ENCODE measurements at regions not wholly inside any gene's neighbourhood (a gene's known extent, or its start where the extent isn't known, plus 50 kb on each side); places are given as distances from the start of the nearest gene placed in this dataset.
"Not testable (repeated sequence)": the region's sequence is repeated elsewhere in the genome, so short reads cannot be mapped to it uniquely, and the experiment has no call there.

DNA sequence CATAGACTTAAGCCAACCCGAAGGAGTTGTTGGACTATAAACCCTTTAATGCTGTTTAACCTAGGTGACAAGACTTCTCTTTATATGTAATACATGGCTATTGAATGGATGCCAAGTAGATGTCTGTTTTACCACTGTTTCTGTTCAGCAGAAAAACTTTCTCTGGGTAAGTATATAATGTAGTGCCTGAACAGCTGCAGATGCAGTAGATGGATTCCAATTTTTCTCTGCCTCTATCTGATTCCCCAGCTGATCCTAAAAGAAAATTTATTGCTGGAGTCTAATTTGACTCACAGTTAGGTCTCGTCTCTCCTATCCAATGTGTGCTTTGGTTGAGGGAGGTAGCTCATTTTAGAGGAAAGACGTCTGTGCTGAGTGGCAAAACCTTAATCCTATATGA is 256.5 kb upstream of the CBLB start:
- no peaks in the 10 kb centered on the region for H3K9me3 ChIP-seq (ENCODE audit: control insufficient read depth, low read length, poor library complexity, severe bottlenecking)
- H3K4me3 Mint-ChIP-seq, result no peak overlapping the region
- no peaks in the 10 kb centered on the region for H3K36me3 Mint-ChIP-seq (ENCODE audit: low read depth)
- ATAC-seq, result no peak
- peaks cover 5% of the 10 kb centered on the region for H3K27me3 Mint-ChIP-seq
- H3K27ac Mint-ChIP-seq, result no peak overlapping the region
- peaks cover 3% of the 10 kb centered on the region for H3K4me1 Mint-ChIP-seq
- no peak for DNase-seq

DNA sequence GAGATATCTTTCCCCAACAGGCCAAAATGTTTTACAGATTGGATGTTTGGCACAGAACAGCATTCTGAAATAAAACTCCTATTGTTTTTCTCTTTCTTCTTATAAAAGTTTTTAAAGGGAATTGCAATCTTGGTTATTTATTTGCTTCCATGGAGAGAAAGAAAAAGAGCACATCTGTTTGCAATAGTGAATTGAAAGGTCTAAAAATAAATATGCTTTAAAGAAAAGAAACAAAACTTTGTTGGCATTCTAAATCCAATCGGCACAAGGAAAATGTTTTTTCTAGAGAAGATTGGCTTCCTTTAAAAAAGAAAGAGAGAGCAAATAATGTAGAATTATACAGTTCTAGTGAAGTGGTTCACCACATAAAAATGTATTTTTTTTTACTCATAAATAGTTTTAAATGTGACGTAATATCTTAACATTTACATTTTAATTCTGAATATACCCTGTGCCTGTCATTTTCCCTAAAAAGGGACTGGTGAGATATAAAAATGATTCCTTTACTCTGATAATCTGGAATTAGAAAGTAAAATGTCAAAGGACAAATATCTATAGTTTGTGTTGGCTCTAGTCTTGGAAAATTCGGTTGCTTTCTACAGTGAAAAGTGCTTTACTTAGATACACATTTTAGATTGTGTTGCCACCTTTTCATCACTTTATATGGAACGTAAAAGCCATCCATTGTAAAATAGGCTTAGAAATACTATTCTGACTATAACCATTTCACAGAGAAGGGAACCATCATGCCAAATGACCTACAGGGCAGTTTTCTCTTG is 257.4 kb upstream of the CBLB start:
- H3K9me3 ChIP-seq (ENCODE audit: control insufficient read depth, low read length, poor library complexity, severe bottlenecking), result no peaks in the 10 kb centered on the region
- peaks cover 5% of the 10 kb centered on the region for H3K27me3 Mint-ChIP-seq
- no peak overlapping the region for H3K4me3 Mint-ChIP-seq
- peaks cover 7% of the 10 kb centered on the region for H3K4me1 Mint-ChIP-seq
- H3K27ac Mint-ChIP-seq, result no peak overlapping the region
- ATAC-seq (no peak), DNase-seq (no peak)
- no peaks in the 10 kb centered on the region for H3K36me3 Mint-ChIP-seq (ENCODE audit: low read depth)

DNA sequence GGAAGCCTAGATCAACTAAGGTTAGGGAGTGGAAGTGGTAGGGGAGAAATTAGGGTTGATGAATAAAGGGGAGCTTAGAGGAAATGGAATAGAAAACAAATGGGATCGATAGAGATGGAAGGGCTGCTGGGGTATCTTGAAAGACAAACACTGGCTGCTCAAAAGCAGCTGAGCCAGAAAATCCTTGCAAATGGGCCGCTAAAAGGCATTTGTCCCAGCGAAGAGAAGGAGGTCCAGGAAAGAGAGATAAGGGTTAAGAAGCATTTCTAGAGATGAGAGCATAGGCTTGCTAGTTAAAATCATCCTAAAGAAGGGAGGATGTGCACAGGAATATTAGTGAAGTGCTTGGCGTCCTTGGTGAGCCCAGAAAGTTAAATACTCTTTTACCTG is 258.0 kb upstream of the CBLB start:
- Mint-ChIP-seq H3K27me3 (peaks cover 5% of the 10 kb centered on the region), H3K27ac (no peak overlapping the region), H3K4me1 (peaks cover 7% of the 10 kb centered on the region), H3K4me3 (no peak overlapping the region), H3K36me3 (ENCODE audit: low read depth) (no peaks in the 10 kb centered on the region)
- H3K9me3 ChIP-seq (ENCODE audit: control insufficient read depth, low read length, poor library complexity, severe bottlenecking), result no peaks in the 10 kb centered on the region
- no peak for ATAC-seq
- no peak for DNase-seq

DNA sequence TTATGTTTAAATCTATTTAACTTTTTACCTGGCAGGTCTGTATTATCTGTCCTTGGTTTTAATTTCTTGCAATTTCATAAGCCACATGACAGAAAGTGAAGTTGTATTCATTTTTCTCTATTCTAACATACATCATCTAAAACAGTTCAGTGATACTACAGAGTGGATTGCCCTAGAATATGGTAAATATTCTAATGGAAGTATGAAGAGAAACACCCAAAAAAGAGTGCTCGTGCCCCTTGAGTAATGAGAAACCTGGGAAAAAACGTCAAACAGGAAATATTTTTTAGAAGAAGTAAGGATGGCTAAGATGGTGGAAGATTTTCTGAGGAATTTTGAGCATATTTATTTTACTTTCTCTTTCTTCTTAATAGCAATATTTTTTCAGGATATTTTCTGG is 261.1 kb upstream of the CBLB start:
- Mint-ChIP-seq H3K4me3 (no peak overlapping the region), H3K36me3 (ENCODE audit: low read depth) (no peaks in the 10 kb centered on the region), H3K4me1 (peaks cover 7% of the 10 kb centered on the region), H3K27ac (no peak overlapping the region), H3K27me3 (no peaks in the 10 kb centered on the region)
- DNase-seq (no peak), ATAC-seq (no peak)
- no peaks in the 10 kb centered on the region for H3K9me3 ChIP-seq (ENCODE audit: control insufficient read depth, low read length, poor library complexity, severe bottlenecking)

DNA sequence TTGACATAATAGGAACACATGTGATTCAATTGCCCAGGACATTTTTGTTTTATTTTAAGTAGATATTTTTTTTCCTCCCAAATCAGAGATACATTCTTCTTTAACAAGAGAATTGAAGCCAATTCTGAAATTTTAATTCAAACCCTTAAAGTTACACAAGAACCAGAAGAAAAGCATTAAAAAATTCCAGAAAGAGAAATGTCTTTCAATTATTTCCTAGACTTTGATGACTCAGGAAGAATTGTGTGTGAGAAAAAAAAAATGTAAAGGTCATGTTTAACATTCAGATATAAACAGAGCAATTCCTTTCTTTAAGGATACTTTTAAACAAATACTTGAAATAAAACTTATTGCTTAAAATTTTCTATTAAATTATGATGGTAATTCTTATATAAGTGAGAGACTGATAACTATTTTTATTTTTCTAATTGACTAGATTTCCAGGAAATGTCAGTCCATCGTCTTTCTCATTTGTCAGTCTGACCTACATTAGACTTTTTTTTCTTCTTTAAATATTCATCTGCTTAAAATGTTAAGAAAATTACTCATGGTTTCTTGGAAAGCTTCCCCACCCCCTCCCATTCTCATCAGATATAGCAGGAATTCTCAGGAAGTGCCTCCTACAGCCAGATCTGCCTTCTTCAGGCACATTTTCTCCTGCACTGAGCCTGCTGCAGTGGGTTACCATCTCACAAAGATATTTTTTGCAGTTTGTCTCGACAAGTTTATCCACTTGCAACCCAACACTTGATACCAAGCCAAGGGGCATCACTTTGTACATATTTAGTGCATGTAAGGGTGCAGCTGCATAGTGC is 261.8 kb upstream of the CBLB start:
- ATAC-seq (no peak), DNase-seq (no peak)
- Mint-ChIP-seq H3K27ac (no peak overlapping the region), H3K36me3 (ENCODE audit: low read depth) (no peaks in the 10 kb centered on the region), H3K4me3 (no peak overlapping the region), H3K4me1 (peaks cover 7% of the 10 kb centered on the region), H3K27me3 (no peaks in the 10 kb centered on the region)
- H3K9me3 ChIP-seq (ENCODE audit: control insufficient read depth, low read length, poor library complexity, severe bottlenecking), result no peaks in the 10 kb centered on the region

DNA sequence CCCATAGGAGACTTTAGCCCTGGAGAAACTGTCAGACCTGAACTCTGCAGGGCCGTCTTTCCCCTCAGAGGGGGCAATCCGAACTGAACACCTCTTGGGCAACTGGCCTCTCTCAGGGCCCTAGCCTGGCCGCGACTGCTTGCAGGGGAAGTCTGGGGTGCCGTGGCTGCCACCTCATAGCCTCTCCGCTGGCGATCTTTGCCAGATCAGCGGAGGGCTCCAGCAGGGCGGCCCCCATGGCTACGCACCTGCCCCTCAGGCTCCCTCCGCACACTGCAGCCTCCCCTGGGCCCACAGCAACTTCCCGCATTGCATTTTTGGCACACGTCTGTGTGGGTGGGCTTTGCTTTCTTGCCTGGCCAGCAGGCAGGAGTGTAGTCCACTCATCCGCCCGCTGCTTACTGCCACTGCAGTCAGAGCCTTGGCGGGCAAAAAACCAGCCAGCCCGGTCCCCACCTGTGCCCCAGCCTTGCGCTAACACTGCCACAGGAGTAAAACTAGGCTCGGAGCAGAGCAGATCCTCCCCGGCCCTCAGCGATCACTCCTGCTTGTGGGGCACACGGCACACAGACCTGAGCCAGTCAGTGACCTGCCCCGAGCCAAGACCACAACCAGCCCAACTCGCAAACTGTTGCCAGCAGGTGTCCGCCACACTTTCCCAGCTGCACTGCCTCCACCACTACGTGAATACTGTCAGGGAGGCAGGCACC is 266.8 kb upstream of the CBLB start:
- ATAC-seq (no peak), DNase-seq (no peak)
- no peaks in the 10 kb centered on the region for H3K9me3 ChIP-seq (ENCODE audit: control insufficient read depth, low read length, poor library complexity, severe bottlenecking)
- Mint-ChIP-seq H3K27ac (no peak overlapping the region), H3K36me3 (ENCODE audit: low read depth) (no peaks in the 10 kb centered on the region), H3K4me1 (peaks cover 6% of the 10 kb centered on the region), H3K4me3 (no peak overlapping the region), H3K27me3 (no peaks in the 10 kb centered on the region)

DNA sequence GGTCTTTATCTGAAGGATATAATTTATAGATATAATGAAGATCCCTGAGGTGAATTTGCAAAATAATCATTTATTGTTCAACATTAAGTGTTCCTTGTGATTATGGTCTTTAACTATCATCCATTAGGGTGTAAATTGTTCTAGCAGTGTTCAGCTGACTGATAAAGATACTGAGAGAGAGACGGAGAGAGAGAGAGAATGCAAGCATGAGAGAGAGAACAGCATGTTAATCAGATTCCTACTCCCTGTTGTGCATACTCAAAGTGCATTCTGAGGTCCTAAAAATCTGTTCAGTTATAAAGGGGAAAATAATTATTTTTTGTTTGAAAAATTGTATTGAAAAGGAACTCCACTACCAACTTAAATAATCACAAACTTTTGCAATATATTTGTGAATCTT is 271.0 kb upstream of the CBLB start:
- Mint-ChIP-seq H3K27ac (no peak overlapping the region), H3K4me1 (peaks cover 8% of the 10 kb centered on the region), H3K36me3 (ENCODE audit: low read depth) (no peaks in the 10 kb centered on the region), H3K4me3 (no peak overlapping the region), H3K27me3 (no peaks in the 10 kb centered on the region)
- no peaks in the 10 kb centered on the region for H3K9me3 ChIP-seq (ENCODE audit: control insufficient read depth, low read length, poor library complexity, severe bottlenecking)
- DNase-seq (no peak), ATAC-seq (no peak)

DNA sequence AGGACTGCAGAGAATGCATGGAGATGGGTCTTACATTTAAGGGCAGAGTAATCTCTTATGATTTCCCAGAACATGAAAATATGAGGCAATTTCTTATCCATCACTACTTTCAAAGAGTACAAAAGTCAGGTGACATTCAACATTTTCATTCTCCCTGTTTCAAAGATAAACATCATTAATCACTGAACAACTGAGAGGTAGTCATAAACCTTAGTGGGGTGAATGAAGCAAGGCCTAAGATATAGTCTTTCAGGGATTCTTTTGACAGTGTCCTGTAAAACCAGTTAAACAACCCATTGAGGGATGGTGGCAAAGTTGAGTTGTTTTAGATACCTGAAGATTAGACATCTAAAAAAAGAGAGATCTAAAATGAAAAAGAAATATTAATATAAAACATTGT is 271.6 kb upstream of the CBLB start:
- ATAC-seq (no peak), DNase-seq (no peak)
- H3K36me3 Mint-ChIP-seq (ENCODE audit: low read depth), result no peaks in the 10 kb centered on the region
- peaks cover 8% of the 10 kb centered on the region for H3K4me1 Mint-ChIP-seq
- no peaks in the 10 kb centered on the region for H3K9me3 ChIP-seq (ENCODE audit: control insufficient read depth, low read length, poor library complexity, severe bottlenecking)
- H3K4me3 Mint-ChIP-seq, result no peak overlapping the region
- H3K27me3 Mint-ChIP-seq, result no peaks in the 10 kb centered on the region
- H3K27ac Mint-ChIP-seq, result no peak overlapping the region

DNA sequence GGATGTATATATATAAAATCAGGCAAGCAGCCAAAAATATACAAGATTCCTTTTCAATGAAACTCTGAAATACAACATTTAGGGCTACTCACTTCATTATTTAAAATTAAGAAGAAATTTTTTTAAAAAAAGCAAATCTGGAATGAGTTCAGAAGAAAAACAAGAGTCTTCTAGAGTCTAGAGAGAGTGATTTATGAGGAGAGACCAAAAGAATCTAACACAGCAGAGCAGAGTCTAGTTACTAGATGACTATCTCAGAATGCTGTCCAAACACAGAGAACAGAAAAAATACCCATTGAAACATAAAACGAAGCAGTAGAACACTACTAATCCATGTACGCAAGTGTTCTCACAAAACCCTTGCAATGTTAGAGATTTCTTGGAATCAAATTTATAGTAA is 275.2 kb upstream of the CBLB start:
- DNase-seq, result no peak
- Mint-ChIP-seq H3K36me3 (ENCODE audit: low read depth) (no peaks in the 10 kb centered on the region), H3K27ac (no peak overlapping the region), H3K27me3 (no peaks in the 10 kb centered on the region), H3K4me1 (peaks cover 8% of the 10 kb centered on the region), H3K4me3 (no peak overlapping the region)
- no peaks in the 10 kb centered on the region for H3K9me3 ChIP-seq (ENCODE audit: control insufficient read depth, low read length, poor library complexity, severe bottlenecking)
- ATAC-seq, result no peak

DNA sequence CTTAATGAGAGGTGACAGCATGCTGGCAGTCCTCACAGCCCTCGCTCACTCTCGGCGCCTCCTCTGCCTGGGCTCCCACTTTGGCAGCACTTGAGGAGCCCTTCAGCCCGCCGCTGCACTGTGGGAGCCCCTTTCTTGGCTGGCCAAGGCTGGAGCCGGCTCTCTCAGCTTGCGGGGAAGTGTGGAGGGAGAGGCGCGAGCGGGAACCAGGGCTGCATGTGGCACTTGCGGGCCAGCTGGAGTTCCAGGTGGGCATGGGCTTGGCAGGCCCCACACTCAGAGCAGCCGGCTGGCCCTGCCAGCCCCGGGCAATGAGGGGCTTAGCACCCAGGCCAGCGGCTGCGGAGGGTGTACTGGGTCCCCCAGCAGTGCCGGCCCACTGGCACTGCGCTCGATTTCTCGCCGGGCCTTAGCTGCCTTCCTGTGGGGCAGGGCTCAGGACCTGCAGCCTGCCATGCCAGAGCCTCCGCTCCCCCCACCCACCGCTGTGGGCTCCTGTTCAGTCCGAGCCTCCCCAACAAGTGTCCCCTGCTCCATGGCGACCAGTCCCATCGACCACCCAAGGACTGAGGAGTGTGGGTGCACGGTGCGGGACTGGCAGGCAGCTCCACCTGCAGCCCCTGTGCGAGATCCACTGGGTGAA is 279.7 kb upstream of the CBLB start:
- H3K4me1 Mint-ChIP-seq; DNase-seq; ATAC-seq; H3K36me3 Mint-ChIP-seq (ENCODE audit: low read depth); H3K27me3 Mint-ChIP-seq; H3K27ac Mint-ChIP-seq; H3K4me3 Mint-ChIP-seq; H3K9me3 ChIP-seq (ENCODE audit: control insufficient read depth, low read length, poor library complexity, severe bottlenecking): not testable (repeated sequence)

DNA sequence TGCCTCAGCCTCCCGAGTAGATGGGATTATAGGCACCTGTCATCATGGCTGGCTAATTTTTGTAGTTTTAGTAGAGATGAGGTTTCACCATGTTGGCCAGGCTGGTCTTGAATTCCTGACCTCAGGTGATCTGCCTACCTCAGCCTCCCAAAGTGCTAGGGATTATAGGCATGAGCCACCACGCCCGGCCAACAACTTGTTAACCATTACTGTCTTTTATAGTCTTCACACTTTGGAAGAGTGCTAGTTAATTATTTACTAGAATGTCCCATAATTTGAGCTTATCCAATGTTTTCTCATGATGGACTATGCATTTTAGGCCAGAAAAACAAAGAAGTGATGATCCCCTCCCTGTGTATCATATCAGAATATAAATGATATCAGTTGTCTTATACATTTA is 288.6 kb upstream of the CBLB start:
- Mint-ChIP-seq H3K4me3 (no peak overlapping the region), H3K4me1 (no peaks in the 10 kb centered on the region), H3K27me3 (no peaks in the 10 kb centered on the region), H3K36me3 (ENCODE audit: low read depth) (no peaks in the 10 kb centered on the region), H3K27ac (no peak overlapping the region)
- ATAC-seq, result no peak
- H3K9me3 ChIP-seq (ENCODE audit: control insufficient read depth, low read length, poor library complexity, severe bottlenecking), result no peaks in the 10 kb centered on the region
- DNase-seq, result no peak

DNA sequence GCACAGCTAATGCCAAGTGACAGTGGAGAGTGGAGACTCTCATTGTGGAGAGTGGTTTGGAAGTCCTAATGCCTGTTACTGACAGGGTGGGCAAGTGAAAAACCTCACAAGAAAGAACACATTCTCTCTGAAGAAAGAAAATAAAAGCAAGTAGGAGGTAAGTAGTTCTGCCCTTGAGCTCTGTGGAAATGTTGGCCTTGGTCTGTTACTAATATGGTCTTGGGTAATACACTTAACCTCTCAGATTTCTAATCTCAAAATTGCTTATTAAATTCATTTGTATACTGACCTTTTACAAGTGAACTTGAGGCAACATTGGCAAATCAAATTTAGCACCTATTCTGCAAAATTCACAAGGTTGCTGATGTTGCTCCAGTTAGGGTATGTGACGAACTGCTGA is 291.6 kb upstream of the CBLB start:
- Mint-ChIP-seq H3K4me3 (no peak overlapping the region), H3K27ac (no peak overlapping the region), H3K4me1 (no peaks in the 10 kb centered on the region), H3K27me3 (no peaks in the 10 kb centered on the region), H3K36me3 (ENCODE audit: low read depth) (no peaks in the 10 kb centered on the region)
- ATAC-seq, result no peak
- DNase-seq, result no peak
- no peaks in the 10 kb centered on the region for H3K9me3 ChIP-seq (ENCODE audit: control insufficient read depth, low read length, poor library complexity, severe bottlenecking)

DNA sequence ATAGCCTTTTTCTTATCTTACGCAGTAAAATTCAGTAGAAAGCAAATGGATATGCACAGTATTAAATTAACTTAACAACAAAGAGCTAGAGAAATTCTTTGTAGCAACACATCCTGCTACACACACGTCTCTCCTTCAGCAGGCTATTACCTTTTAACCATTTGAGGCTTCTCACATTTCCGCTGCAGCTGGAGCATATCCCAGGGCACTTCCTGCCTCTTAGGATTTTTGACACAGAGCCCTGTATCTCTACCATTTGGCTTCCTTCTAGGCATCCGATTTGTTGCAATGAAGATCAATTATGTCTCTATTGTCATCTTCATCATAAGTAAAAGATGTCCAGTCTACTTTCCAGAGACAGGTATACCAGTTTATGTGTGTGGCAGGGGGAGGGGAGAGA is 292.4 kb upstream of the CBLB start:
- Mint-ChIP-seq H3K27ac (no peak overlapping the region), H3K4me3 (no peak overlapping the region), H3K4me1 (no peaks in the 10 kb centered on the region), H3K36me3 (ENCODE audit: low read depth) (no peaks in the 10 kb centered on the region), H3K27me3 (no peaks in the 10 kb centered on the region)
- H3K9me3 ChIP-seq (ENCODE audit: control insufficient read depth, low read length, poor library complexity, severe bottlenecking), result no peaks in the 10 kb centered on the region
- ATAC-seq (no peak), DNase-seq (no peak)
